MCF 10A (cell line): ENCODE measurements at regions not wholly inside any gene's neighbourhood (a gene's known extent, or its start where the extent isn't known, plus 50 kb on each side); places are given as distances from the start of the nearest gene placed in this dataset.

Experiments
- BruUV-seq: library from RNA; stranded (reverse); fragments of 400-500 nt; replicated peaks from 2 replicates; lab custom pipeline; 2021; lab: Mats Ljungman, UMichigan
- CTCF ChIA-PET: fragments of 300-600 bp; sonication (Branson Sonifier 250); formaldehyde crosslinking; extraction: SDS; loops from one replicate; lab custom pipeline; 2021; ENCODE audit warnings: antibody characterized with exemption, inconsistent platforms; lab: Yijun Ruan, JAX
- POLR2A ChIA-PET: fragments of 300-600, 350-650 bp; sonication (Branson Sonifier 250); formaldehyde crosslinking; extraction: SDS; loops from one replicate; lab custom pipeline; 2020; ENCODE audit warnings: antibody characterized with exemption, inconsistent platforms; lab: Yijun Ruan, JAX
- DNase-seq: peaks from one replicate; pipeline ENCODE4 v3.0.0-alpha.2; 2018; ENCODE audit not compliant: unreplicated experiment
- H3K27ac Mint-ChIP-seq: one replicate; pipeline ENCODE4 v1.8.0; 2022; ENCODE audit warnings: mild to moderate bottlenecking, low read depth, mixed read lengths; ENCODE audit not compliant: unreplicated experiment
- H3K27me3 Mint-ChIP-seq: one replicate; pipeline ENCODE4 v1.8.0; 2022; ENCODE audit warnings: mixed read lengths; ENCODE audit not compliant: insufficient read depth, unreplicated experiment
- H3K36me3 Mint-ChIP-seq: one replicate; pipeline ENCODE4 v1.8.0; 2022; ENCODE audit warnings: mild to moderate bottlenecking, moderate library complexity, mixed read lengths; ENCODE audit not compliant: insufficient read depth, unreplicated experiment
- H3K4me1 Mint-ChIP-seq: one replicate; pipeline ENCODE4 v1.8.0; 2022; ENCODE audit warnings: mixed read lengths; ENCODE audit not compliant: insufficient read depth, unreplicated experiment
- H3K4me3 Mint-ChIP-seq: one replicate; pipeline ENCODE4 v1.8.0; 2022; ENCODE audit warnings: mild to moderate bottlenecking, moderate library complexity, mixed read lengths; ENCODE audit not compliant: unreplicated experiment
- H3K9me3 Mint-ChIP-seq: one replicate; pipeline ENCODE4 v1.8.0; 2022; ENCODE audit warnings: mixed read lengths; ENCODE audit not compliant: unreplicated experiment
- intact Hi-C: fragments of 100-400 bp; cut with micrococcal nuclease; formaldehyde crosslinking; loops from 2 replicates; pipeline ENCODE4 v1.14.1; 2022
- TF ChIP-seq, protein P1 (sequence below): fragments of 200-600 bp; IDR thresholded peaks from one replicate; pipeline ENCODE4 v1.8.0; 2022; ENCODE audit warnings: antibody characterized with exemption, mild to moderate bottlenecking; ENCODE audit not compliant: unreplicated experiment

DNA sequence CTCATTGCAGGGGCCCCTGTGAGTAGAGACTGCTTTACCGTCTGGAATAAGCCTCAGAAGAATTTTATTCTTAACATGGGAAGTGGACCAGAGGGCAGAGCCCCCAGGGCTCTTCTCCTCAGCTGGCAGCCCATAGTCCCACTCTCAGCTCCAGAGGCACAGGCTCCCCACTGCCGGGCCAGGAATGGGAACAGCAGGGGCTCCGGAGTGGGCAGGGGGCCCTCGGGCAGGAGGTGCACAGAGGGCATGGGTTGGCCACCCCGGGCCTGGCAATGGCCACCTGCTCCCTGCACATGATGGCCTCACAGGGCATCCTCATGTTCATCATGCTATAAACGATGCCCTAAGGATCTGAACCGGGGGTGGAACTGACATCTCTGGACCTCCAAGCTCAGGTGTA is 1469.7 kb downstream of the BRD1 start:
- Mint-ChIP-seq H3K4me1 (no peaks in the 10 kb centered on the region), H3K27me3 (no peaks in the 10 kb centered on the region), H3K27ac (no peak overlapping the region), H3K4me3 (no peak overlapping the region), H3K9me3 (peaks cover 26% of the 10 kb centered on the region), H3K36me3 (no peaks in the 10 kb centered on the region)
- TF ChIP-seq, protein P1, sequence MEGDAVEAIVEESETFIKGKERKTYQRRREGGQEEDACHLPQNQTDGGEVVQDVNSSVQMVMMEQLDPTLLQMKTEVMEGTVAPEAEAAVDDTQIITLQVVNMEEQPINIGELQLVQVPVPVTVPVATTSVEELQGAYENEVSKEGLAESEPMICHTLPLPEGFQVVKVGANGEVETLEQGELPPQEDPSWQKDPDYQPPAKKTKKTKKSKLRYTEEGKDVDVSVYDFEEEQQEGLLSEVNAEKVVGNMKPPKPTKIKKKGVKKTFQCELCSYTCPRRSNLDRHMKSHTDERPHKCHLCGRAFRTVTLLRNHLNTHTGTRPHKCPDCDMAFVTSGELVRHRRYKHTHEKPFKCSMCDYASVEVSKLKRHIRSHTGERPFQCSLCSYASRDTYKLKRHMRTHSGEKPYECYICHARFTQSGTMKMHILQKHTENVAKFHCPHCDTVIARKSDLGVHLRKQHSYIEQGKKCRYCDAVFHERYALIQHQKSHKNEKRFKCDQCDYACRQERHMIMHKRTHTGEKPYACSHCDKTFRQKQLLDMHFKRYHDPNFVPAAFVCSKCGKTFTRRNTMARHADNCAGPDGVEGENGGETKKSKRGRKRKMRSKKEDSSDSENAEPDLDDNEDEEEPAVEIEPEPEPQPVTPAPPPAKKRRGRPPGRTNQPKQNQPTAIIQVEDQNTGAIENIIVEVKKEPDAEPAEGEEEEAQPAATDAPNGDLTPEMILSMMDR: no peak
- DNase-seq: no peak
- no TSS peak for BruUV-seq
- ChIA-PET POLR2A (no interaction called here), CTCF (no interaction called here)
- intact Hi-C loops: no loop called here

DNA sequence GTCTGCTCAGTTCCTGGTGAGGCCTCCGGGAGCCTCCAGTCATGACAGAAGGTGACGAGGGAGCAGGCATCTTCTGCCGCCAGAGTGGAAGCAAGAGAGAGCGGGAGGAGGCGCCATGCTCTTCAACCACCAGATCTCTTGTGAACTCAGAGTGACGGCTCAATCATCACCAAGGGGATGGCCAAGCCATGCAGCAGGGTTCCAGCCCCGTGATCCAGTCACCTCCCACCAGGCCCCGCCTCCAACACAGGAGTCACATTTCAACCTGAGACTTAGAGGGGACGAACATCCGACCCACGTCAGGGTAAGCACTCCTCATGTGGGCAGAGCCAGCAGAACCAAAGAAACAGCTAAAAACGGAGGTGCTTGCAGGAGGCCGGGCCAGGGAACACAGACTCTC is 1470.5 kb downstream of the BRD1 start:
- Mint-ChIP-seq H3K27ac (no peak overlapping the region), H3K36me3 (no peaks in the 10 kb centered on the region), H3K4me1 (no peaks in the 10 kb centered on the region), H3K9me3 (peaks cover 26% of the 10 kb centered on the region), H3K4me3 (no peak overlapping the region), H3K27me3 (no peaks in the 10 kb centered on the region)
- POLR2A ChIA-PET: no interaction called here
- CTCF ChIA-PET: no interaction called here
- DNase-seq: no peak
- intact Hi-C loops: no loop called here
- BruUV-seq: no TSS peak
- TF ChIP-seq, protein P1: no peak

DNA sequence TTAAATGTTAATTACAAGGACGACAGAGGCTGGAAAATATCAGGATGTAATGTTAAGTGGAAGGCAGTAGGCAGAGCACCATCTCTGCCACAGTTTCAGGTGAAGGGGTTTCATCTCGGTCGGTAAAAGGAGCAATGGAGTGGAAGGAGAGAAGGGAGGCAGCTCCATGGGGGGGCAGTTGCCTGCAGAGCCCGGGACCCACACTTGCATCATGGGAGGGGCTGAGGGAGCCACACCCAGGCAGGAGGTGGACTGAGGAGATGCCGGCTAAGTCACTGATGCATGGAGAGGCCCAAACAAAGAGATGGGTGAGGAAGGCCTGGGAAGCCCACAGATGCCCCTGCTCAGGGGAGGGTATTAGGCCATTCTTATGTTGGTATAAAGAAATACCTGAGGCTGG is 1470.9 kb downstream of the BRD1 start:
- DNase-seq: no peak
- Mint-ChIP-seq H3K4me3 (no peak overlapping the region), H3K27ac (no peak overlapping the region), H3K4me1 (no peaks in the 10 kb centered on the region), H3K36me3 (no peaks in the 10 kb centered on the region), H3K27me3 (no peaks in the 10 kb centered on the region), H3K9me3 (peaks cover 26% of the 10 kb centered on the region)
- no TSS peak for BruUV-seq
- TF ChIP-seq, protein P1: no peak
- intact Hi-C loops: no loop called here
- CTCF ChIA-PET: no interaction called here
- POLR2A ChIA-PET: no interaction called here

DNA sequence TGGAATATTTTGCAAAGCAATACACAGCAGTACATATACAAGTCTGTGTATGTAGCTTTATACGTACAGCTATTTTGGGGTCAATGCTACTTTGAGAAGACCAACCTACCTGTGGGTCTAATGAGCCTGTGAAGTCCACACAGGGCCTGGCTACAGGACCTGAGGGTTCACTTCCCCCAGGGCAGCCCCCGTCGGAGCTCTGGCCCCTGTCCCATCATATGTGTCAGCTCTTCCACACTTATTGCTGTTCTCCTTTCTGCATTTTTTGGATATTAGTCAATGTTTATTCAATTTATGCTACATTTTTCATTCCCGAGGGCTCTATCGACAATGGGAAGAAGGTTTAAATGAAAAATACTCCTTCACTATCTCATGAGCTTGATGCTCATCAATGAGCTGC is 1473.6 kb downstream of the BRD1 start:
- no peak for DNase-seq
- no peak overlapping the region for H3K27ac Mint-ChIP-seq
- H3K9me3 Mint-ChIP-seq: peaks cover 26% of the 10 kb centered on the region
- H3K27me3 Mint-ChIP-seq: no peaks in the 10 kb centered on the region
- POLR2A ChIA-PET: no interaction called here
- intact Hi-C loops: no loop called here
- no peaks in the 10 kb centered on the region for H3K36me3 Mint-ChIP-seq
- no peaks in the 10 kb centered on the region for H3K4me1 Mint-ChIP-seq
- BruUV-seq: no TSS peak
- no peak overlapping the region for H3K4me3 Mint-ChIP-seq
- TF ChIP-seq, protein P1: no peak
- CTCF ChIA-PET: no interaction called here
